ENCODE measurements at regions not wholly inside any gene's neighbourhood (a gene's known extent, or its start where the extent isn't known, plus 50 kb on each side); places are given as distances from the start of the nearest gene placed in this dataset.

DNA sequence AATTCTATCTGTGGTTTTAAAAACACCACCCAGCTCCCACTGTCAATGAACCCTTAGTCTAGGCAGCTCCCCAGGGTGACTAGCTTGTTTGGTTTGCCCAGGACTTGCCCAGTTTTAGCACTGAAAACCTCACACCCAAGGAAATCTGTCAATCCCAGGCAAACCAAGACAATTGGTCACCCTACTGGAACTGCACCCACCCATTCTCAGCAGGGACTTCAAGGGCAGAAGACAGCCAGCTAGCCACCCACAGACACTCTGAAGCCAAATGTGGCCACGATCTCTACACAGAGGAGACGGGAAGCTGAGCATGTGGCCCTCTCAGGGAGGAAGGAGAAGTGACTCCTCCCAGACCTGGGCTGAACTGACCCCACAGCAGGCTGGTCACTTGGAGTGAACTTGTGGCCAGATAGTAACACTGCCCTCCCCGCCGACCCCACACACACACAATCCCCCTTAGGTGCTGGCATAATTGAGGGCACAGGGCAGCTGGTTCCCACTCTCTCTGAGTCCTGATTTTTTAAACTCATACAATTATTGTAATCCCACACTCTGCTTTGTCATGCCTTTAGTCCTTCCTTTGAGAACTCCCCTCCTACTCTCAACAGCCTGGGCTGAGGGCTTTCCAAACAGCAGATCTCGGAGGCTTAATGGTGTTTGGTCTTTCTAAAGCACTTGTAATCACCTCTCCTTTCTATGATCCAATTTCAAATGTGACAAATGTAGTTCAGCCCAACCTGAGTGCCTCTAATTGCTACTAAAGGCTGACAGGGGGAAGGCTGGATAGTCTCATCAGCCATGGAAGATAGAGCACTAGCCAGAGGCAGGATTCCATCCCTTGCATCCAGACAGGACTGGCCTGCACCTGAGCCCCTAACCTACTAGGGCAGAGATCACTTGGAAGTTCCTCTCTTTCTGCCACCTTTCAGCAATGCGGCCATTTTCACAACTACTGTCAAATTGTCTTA is 74.7 kb upstream of the DRD2 start:
- Mint-ChIP-seq H3K27me3 (ENCODE audit: insufficient read depth, unreplicated experiment) (no peaks in the 10 kb centered on the region), H3K27ac (ENCODE audit: low read depth, unreplicated experiment) (no peak overlapping the region), H3K9me3 (ENCODE audit: unreplicated experiment) (no peaks in the 10 kb centered on the region), H3K36me3 (ENCODE audit: insufficient read depth, unreplicated experiment) (peaks cover 6% of the 10 kb centered on the region), H3K4me1 (ENCODE audit: insufficient read depth, unreplicated experiment) (peaks cover 30% of the 10 kb centered on the region), H3K4me3 (ENCODE audit: unreplicated experiment) (no peak overlapping the region)
- no peak for DNase-seq (ENCODE audit: unreplicated experiment)
- no TSS peak for BruUV-seq (replicated peaks)
- POLR2A ChIA-PET, result no interaction called here
- no peak for TF ChIP-seq CTCF (IDR thresholded peaks at IDR 0.05; ENCODE audit: unreplicated experiment)
- intact Hi-C loops (cut with micrococcal nuclease), result loop anchor here (5.0 kb wide), 1 partner anchor 182 kb away; no protein-coding TSS in a partner anchor
- CTCF ChIA-PET, result interaction anchor here (0.6 to 1.8 kb wide), 6 partner anchors 12 to 1023 kb away, joined by 3 to 6 read pairs (median 4); no protein-coding TSS in a partner anchor

GRCh38 chr11:113549061-113549460 is 73.9 kb upstream of the DRD2 start:
- peaks cover 6% of the 10 kb centered on the region for H3K36me3 Mint-ChIP-seq (ENCODE audit: insufficient read depth, unreplicated experiment)
- no peak overlapping the region for H3K4me3 Mint-ChIP-seq (ENCODE audit: unreplicated experiment)
- no peak overlapping the region for H3K27ac Mint-ChIP-seq (ENCODE audit: low read depth, unreplicated experiment)
- no peaks in the 10 kb centered on the region for H3K9me3 Mint-ChIP-seq (ENCODE audit: unreplicated experiment)
- POLR2A ChIA-PET, result no interaction called here
- H3K4me1 Mint-ChIP-seq (ENCODE audit: insufficient read depth, unreplicated experiment), result peaks cover 25% of the 10 kb centered on the region
- intact Hi-C loops (cut with micrococcal nuclease), result no loop called here
- CTCF ChIA-PET, result interaction anchor here (0.7 to 1.8 kb wide), 3 partner anchors 18 to 1022 kb away, joined by 4 to 6 read pairs (median 5); no protein-coding TSS in a partner anchor
- no peaks in the 10 kb centered on the region for H3K27me3 Mint-ChIP-seq (ENCODE audit: insufficient read depth, unreplicated experiment)
- TF ChIP-seq CTCF (IDR thresholded peaks at IDR 0.05; ENCODE audit: unreplicated experiment), result no peak
- DNase-seq (ENCODE audit: unreplicated experiment), result no peak
- no TSS peak for BruUV-seq (replicated peaks)

DNA sequence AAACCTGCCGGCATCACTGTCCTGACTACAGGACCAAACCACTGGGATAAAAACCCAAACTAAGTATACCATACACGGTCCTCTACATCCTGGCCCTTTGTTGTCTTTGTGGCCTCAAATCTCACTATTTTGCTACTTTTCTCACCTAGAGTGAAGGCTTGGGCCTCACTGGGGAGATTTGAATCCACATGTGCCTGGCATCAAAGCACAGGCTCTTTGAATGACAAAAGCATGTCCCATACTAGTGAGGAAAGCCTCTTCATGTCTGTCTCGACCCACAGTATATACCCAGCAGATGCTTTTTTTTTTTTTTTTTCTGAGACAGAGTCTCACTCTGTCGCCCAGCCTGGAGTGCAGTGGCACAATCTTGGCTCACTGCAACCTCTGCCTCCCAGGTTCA is 72.5 kb upstream of the DRD2 start:
- no peak overlapping the region for H3K27ac Mint-ChIP-seq (ENCODE audit: low read depth, unreplicated experiment)
- CTCF ChIA-PET, result no interaction called here

More for the DNA sequence above, 72.5 kb upstream of the DRD2 start:
- no peak for TF ChIP-seq CTCF (IDR thresholded peaks at IDR 0.05; ENCODE audit: unreplicated experiment)
- no peaks in the 10 kb centered on the region for H3K9me3 Mint-ChIP-seq (ENCODE audit: unreplicated experiment)
- BruUV-seq (replicated peaks), result no TSS peak
- peaks cover 12% of the 10 kb centered on the region for H3K4me1 Mint-ChIP-seq (ENCODE audit: insufficient read depth, unreplicated experiment)
- intact Hi-C loops (cut with micrococcal nuclease), result no loop called here
- peaks cover 6% of the 10 kb centered on the region for H3K36me3 Mint-ChIP-seq (ENCODE audit: insufficient read depth, unreplicated experiment)
- POLR2A ChIA-PET, result no interaction called here
- no peak overlapping the region for H3K4me3 Mint-ChIP-seq (ENCODE audit: unreplicated experiment)
- no peaks in the 10 kb centered on the region for H3K27me3 Mint-ChIP-seq (ENCODE audit: insufficient read depth, unreplicated experiment)
- no peak for DNase-seq (ENCODE audit: unreplicated experiment)
